HL-60/S4 (cell line): ENCODE measurements at regions not wholly inside any gene's neighbourhood (a gene's known extent, or its start where the extent isn't known, plus 50 kb on each side); places are given as distances from the start of the nearest gene placed in this dataset.

Source experiments
- in situ Hi-C: fragments of 300-500 bp; cut with MboI; formaldehyde crosslinking; loops from 2 replicates; pipeline ENCODE4 v1.14.3; 2022; ENCODE audit warnings: low sequenced_read_pairs

DNA sequence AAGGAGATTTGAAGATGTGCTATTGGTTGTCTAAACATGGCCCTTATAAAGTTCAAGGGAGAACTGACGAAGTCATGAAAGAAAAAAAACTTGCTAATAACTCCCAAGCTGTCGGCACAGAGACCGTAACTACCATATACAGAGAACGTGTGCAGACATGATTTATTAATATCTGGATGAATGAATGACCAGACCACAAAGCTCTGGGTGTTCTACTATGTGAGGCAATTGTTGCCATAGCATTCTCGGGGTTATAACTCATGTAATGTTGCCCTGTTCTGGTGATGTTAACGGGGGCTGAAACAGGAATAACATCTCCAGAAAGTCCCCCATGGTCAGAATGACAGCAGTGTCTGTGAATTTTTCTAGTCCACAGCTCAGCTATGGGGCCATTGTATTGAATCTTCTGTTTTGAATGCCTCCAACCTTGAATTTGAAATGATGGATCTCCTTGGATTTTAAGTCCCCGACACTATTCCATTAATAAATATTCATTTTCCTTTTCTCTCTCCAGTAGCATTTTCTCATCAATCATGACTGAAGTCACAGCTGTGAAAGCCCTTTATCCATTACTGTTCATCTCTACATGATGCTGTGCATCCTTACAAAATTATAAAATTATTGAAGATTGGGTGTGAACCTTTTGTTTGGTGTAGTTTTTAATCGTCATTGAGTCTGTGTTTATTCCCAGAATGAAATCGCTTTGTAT lies 483.4 kb upstream of the KLHL29 start:
- in situ Hi-C loops = no loop called here

DNA sequence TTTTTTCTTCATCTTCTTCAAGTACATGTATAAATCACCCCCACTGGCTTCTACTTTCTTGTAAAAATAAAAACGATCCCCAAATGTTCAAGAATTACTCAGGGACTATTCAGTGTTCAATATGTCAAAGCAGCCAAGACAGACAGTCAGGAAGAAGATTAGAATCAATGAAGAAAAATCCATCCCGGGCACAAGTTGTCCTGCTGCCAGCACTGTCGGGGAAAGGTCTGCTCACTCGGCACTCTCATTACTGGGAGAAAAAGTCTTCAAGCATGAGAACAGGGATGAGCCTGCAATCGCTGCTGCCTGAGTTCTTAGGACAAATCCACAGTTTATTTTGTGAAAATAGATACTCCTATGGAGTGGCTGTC lies 482.8 kb upstream of the KLHL29 start:
- in situ Hi-C loops = no loop called here

DNA sequence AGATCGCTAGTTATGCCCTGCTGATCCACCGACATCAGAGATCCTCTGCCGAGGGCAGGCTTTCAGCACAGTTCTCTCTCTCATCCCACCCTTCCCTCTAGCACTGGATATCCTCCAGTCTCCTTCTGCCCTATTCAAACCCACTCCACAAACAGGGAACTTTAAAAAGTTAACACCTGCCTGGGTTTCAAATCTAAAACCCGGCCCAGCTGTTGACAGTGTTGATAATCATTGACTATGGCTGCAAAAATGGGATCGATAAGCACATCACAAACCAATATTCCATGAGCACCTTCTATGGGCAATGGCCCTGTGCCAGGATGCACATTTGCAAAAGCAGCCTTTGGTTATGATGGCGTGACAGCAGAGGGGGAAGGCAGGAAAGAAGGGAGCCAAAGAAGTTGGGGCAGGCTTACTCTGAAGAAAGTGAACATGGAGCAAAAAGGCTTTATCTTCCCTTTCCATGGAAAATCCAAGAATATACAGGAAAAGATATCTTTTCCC lies 482.3 kb upstream of the KLHL29 start:
- in situ Hi-C loops = no loop called here

DNA sequence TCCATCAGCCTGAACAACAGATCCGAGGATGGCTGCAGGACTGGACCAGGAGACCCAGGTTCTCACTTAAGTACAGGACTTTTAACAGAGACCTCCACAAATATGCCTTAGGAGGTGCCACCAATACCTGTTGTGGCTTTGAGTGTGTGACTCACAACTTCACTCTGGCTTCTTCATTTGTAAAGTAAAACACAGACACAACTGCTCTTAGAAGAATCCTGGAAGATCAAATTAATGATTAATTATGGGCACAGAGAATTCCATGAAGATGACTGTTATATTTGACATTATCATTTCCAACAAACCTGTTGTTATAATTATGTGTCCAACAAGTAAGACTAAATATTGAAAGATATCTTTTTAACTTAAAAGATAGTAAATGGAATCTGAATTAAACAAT lies 481.4 kb upstream of the KLHL29 start:
- in situ Hi-C loops = no loop called here

DNA sequence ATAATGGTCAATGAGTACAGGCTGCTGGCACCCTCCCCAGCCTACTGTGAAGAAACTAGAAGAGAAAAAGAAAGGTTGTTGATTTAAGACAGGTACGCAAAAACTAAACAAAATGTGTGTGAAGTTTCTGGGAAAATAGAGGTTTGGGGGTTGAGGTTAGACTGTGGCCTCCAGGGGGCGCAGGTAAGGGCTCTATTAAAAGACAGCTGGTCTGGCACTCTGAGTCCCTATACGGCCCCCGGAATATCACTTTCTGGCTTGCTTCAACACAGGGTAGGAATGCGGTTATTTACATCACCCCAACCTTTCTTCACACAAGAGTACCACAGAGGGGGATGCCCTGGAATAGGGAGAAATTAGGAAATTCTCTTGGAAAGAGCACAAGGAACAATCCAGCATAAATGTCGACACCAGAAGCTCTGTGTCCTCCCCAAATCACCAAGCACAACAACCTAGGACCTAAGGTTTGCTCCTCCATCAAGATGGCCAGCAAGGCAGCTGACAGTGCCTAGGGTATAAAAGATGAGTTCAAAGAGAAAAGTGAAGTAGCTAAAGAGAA lies 480.8 kb upstream of the KLHL29 start:
- in situ Hi-C loops = no loop called here

DNA sequence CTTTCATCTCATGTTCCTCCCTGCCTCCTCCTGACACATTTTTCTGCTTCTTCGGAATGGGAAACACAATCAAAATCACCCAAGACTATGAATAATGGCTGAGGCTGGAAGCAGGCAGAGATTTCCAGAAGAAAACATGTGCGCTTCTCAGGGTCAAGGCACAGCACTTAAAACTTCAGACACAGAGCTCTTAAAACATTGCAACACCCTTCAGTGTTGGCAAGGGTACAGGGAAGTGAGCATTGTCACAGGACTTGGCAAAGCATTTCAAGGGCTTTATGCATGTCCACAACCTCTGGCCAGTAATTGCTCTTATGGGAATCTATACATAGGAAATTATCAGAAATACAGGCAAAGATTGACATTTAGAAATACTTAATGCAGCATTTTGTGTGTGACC lies 477.6 kb upstream of the KLHL29 start:
- in situ Hi-C loops = no loop called here

DNA sequence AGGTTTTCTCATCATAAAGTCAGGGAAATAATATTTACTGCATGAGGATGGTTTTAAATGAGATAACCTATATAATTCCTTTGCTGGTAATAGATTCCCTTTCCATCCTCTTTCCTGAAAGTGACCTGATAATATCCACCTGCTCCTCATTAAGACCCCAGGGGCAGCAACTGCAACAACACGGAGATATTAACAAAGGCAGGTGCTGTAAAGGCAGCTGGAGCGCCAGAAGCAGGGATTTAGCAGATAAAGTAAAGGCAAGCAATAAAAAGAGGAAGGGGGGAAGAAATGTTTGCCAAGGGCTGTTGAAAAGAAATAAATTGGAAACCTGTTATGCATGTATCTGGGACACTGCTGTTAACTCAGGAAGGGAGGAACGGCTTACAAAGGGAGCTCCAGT lies 472.6 kb upstream of the KLHL29 start:
- in situ Hi-C loops = no loop called here

DNA sequence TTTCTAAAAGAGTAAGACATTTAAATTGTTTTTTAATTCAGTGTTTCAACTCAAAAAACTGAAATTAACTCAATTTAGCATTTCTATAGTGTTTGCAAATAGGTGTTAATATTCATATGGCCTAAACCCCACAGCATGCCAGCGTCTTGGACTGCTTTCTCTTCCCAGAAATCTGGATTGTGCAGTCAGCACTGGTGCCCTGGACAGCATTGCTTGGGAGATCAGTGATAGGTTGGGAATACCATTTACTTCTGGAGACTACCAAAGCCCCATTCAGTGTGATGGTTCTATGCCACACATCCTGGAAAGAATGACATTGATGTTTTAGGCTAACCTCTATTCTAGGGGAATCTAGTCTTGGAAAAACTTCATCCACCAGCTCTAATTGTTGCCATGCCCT lies 455.0 kb upstream of the KLHL29 start:
- in situ Hi-C loops = no loop called here

DNA sequence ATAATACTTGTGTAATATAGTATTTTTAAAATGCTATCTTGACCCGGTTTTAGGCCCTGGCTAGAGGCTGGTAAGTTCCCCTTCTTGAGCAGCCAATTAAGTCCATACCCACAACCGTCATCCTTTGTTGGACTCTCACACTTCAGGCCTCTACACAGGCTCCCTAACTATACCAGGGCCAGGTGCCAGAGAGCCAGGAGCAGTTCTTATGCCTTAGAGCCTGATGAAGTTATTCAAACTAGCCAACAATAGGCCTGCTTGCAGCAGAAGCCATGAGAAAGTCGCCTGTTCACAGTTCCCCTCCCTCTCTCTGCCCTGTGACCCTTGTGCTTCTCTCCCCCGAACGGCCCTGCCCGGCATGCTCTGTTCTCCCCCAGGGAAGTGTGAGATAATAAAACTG lies 454.2 kb upstream of the KLHL29 start:
- in situ Hi-C loops = no loop called here

DNA sequence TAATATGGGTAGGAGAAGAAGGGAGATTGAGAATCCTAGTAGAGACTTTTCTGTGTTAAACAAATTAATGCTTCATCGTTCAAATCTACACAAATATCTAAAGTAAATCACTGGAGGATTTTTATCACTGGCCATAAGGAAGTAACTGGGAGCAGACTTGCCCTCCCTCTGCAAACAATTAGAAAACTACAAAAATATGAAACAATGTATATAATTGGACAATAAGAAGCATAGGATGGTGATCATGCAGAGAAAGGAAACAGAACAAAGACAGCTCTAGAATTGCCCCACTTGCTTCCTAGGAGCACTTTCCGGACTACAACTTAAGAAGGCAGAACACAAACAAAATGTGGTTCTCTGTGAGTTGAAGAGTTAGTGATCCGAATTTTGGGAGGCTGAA lies 452.7 kb upstream of the KLHL29 start:
- in situ Hi-C loops = no loop called here

DNA sequence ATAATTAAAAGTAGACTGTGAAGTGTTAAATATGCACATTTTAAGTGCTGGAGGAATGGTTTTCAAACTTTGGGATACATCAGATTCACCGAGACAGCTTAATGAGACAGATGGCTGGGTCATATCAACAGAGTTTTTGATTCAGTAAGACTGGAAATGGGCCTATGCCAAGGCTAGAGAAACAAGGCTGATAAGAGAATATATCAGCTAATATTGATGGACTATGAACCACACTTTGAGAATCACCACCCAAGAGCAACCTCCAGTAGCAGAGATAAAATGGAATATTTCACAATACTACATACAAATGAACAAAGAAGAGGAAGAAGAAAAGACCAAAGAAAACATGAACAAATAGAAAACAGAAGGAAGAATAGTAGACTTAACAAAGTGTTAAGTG lies 450.2 kb upstream of the KLHL29 start:
- in situ Hi-C loops = no loop called here

DNA sequence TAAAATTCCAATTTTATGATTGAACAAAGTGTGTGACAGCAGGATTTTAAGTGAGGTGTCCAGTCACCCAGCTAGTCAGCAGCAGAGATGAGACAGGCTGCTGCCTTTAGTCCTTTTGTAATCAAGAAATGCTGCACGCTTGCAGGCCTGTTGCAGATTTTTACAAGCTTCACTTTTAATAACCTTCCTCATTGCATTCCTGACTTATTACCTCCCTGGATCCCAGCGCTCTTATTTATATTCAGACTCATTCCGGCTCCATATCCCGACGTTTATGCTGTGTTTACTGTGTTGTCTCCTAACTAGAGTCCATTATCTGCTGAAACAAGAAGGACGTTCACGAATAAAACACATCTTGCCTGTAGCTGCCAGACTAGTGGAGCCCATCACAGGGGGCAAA lies 442.5 kb upstream of the KLHL29 start:
- in situ Hi-C loops = no loop called here

GRCh38 chr2:22944143-22944542 lies 440.8 kb upstream of the KLHL29 start:
- in situ Hi-C loops = no loop called here

DNA sequence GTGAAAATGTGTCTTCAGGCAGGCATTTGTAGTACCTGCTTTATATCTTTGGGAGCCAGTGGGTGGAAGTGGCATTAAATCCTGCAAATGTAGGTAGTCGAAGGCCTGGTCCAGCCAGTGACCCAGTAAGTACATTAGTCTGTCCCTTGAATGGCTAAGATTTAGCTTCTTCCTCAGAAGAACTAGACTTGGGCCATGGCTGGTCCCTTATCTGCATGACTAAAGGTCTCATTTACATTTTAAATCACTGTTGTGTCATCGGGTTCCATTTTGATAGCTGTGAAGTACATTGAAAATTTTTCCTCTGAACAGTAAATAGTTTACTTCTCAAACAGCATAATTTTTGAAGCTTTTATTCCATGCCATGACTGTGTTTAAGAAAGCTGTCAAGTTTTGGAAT lies 438.4 kb upstream of the KLHL29 start:
- in situ Hi-C loops = no loop called here

DNA sequence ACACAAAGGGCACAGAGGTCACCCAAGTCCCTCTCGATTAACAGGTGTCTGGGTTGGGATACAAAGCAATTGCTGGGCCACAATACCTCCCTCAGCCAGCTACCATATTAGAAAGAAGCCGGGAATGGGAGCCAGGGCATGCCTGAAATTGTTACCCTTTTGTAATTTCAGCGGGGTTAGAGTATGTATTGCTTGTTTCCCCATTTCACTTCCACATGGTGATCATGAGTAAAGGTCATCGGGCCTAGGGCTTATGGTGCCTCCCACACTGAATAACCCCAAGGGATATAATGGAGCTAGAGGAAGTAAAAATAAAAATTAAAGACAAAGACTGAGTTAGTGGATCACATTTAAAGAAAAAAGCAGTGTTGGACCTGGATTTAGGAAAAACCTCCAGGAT lies 437.2 kb upstream of the KLHL29 start:
- in situ Hi-C loops = no loop called here

DNA sequence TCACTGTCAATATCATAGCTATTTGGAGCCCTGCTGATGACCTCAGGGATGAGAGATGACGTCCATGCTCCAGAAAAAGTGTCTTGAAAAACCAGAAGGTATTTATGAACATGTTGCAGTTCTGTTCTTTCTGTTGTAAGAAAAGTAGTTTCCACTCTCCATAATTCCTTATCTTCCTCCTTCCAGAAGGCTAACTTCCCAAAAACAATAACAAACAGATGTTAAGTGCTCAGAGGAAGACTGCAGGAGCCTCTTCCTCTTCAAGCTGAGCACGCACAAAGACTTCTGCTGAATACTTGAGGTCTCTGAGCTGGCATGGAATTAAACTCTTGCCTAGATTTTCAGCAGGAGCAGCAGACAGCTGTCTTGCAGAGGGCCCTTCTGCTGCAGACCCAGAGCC lies 434.5 kb upstream of the KLHL29 start:
- in situ Hi-C loops = no loop called here

GRCh38 chr2:22952656-22953225 lies 432.2 kb upstream of the KLHL29 start:
- in situ Hi-C loops = no loop called here

- in situ Hi-C loops = no loop called here
Measured at GRCh38 chr2:22957446-22957845, 427.5 kb upstream of the KLHL29 start.

DNA sequence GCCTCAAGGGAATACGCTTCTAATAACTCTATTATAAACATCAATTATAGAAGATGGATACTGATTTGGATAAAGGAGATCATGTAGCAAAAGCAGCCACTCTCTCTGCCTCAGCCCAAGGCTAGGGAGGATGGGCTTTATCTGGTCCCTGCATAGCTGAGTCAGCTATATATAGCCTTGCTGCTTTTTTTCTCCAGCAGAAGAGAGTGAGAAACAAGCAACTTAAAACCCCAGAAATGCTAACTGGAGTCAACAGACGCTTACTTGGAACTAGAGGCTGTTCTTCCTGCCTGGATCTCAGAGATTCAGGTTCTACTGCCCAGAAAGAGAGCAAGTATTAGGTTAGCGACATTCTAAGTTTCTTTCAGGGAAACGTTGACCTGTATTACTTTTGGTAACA lies 426.7 kb upstream of the KLHL29 start:
- in situ Hi-C loops = no loop called here

DNA sequence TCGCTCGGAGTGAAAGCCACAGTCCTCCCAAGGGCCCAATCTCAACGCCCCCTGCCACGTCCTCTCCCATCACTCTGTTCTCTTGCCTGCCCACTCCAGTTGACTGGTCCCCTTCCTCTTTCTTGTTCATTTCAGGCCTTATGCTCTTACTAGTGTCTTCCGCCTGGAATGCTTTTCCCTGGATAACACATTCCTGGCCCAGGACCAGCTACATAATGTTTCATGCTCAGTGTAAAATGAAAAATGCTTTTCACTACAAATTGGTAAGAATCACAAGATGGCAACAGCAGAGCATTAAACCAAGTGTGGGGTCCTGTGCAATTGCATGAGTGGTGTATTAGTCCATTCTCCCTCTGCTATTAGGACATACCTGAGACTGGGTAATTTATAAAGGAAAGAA lies 417.2 kb upstream of the KLHL29 start:
- in situ Hi-C loops = no loop called here

DNA sequence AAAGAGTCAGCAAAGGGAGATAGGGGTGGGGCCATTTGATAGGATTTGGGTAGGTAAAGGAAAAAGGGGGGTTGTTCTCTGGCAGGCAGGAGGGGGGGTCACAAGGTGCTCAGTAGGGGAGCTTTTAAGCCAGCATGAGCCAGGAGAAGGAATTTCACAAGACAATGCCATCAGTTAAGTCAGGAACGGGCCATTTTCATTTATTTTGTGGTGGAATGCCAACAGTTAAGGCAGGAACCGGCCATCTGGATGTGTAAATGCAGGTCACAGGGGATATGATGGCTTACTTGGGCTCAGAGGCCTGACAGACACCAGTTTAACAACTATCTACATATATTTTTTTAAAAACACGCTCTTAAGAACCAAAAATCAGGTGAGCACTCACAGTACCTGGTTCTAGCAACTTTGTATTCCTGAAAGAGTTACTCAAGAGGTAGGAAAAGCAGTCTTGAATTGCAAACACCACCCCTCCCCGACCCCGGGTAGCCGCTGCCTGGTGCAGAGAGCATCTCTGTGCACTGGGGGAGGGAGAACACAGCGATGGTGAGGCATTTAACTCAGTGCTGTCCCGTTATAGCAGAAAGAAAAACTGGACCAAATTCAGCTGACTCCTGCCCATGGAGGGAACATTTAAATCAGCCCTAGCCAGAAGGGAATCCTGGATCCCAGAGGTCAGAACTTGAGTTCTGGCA lies 414.5 kb upstream of the KLHL29 start:
- in situ Hi-C loops = no loop called here

- in situ Hi-C loops = no loop called here
Measured at GRCh38 chr2:22970991-22971390, 414.0 kb upstream of the KLHL29 start.
